Upper lobe of right lung (tissue), 1 donor: ENCODE measurements at regions not wholly inside any gene's neighbourhood (a gene's known extent, or its start where the extent isn't known, plus 50 kb on each side); places are given as distances from the start of the nearest gene placed in this dataset.

Source experiments
- ATAC-seq: fragments of 200-7000 bp; cut with Tn5 transposase; one replicate; pipeline ENCODE4 v1.9.1; 2020; ENCODE audit warnings: mild to moderate bottlenecking, moderate library complexity
- DNase-seq: peaks from one replicate; pipeline ENCODE4 v3.0.0-alpha.2; 2020
- H3K27ac ChIP-seq: fragments of 200-600 bp; one replicate; pipeline ENCODE4 v1.8.0; 2022
- H3K27me3 ChIP-seq: fragments of 200-600 bp; one replicate; pipeline ENCODE4 v1.8.0; 2022; ENCODE audit warnings: mild to moderate bottlenecking
- H3K36me3 ChIP-seq: fragments of 200-600 bp; one replicate; pipeline ENCODE4 v1.8.0; 2022
- H3K4me1 ChIP-seq: fragments of 200-600 bp; one replicate; pipeline ENCODE4 v1.8.0; 2022
- H3K4me3 ChIP-seq: fragments of 200-600 bp; one replicate; pipeline ENCODE4 v1.8.0; 2022; ENCODE audit warnings: mild to moderate bottlenecking
- H3K9me3 ChIP-seq: fragments of 200-600 bp; one replicate; pipeline ENCODE4 v1.8.0; 2022
- CTCF ChIP-seq: fragments of 200-600 bp; IDR thresholded peaks from one replicate; pipeline ENCODE4 v1.8.0; 2022; ENCODE audit warnings: antibody characterized with exemption
- intact Hi-C: fragments of 100-400 bp; cut with DNase I; formaldehyde crosslinking; loops from one replicate; pipeline ENCODE4 v1.11.0; 2022
- donor health status: DM: no; HTN: yes; CAD: no; lungs with severe emphysema.

- Histone ChIP-seq H3K27ac (no peak overlapping the region), H3K4me3 (no peak overlapping the region), H3K27me3 (no peaks in the 10 kb centered on the region), H3K4me1 (no peaks in the 10 kb centered on the region), H3K9me3 (no peaks in the 10 kb centered on the region), H3K36me3 (no peaks in the 10 kb centered on the region)
- no peak for DNase-seq
- ATAC-seq, result no peak
- intact Hi-C loops, result no loop called here
- no peak for TF ChIP-seq CTCF
These were observed 1024.8 kb downstream of the PLA2G4A start for GRCh38 chr1:187853505-187853904.

GRCh38 chr1:187854457-187854856 is 1025.7 kb downstream of the PLA2G4A start:
- Histone ChIP-seq H3K36me3 (no peaks in the 10 kb centered on the region), H3K4me1 (no peaks in the 10 kb centered on the region), H3K27ac (no peak overlapping the region), H3K4me3 (no peak overlapping the region), H3K9me3 (no peaks in the 10 kb centered on the region), H3K27me3 (no peaks in the 10 kb centered on the region)
- no peak for TF ChIP-seq CTCF
- DNase-seq (no peak), ATAC-seq (no peak)
- intact Hi-C loops, result no loop called here

DNA sequence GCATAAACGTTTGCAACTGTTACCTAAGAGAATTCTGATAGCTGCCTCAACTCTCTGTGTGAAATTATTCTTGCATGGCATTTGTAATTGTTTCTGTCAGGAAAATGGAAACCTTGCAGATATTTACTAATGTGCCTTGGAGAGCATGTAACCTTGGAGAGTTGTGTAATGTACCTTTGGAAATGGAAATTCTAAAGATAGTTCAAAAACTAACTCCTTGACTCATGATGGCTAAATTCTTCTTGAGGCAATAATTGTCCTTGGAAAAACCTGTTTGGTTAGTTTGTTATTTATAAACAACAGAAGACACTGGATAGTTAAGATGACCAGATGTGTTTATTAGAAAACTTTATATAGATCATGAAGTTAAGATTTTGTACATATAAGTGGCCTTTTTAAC is 1033.8 kb downstream of the PLA2G4A start:
- Histone ChIP-seq H3K4me1 (no peaks in the 10 kb centered on the region), H3K9me3 (no peaks in the 10 kb centered on the region), H3K36me3 (no peaks in the 10 kb centered on the region), H3K27ac (no peak overlapping the region), H3K4me3 (no peak overlapping the region), H3K27me3 (no peaks in the 10 kb centered on the region)
- no peak for TF ChIP-seq CTCF
- no peak for DNase-seq
- no peak for ATAC-seq
- intact Hi-C loops, result no loop called here

DNA sequence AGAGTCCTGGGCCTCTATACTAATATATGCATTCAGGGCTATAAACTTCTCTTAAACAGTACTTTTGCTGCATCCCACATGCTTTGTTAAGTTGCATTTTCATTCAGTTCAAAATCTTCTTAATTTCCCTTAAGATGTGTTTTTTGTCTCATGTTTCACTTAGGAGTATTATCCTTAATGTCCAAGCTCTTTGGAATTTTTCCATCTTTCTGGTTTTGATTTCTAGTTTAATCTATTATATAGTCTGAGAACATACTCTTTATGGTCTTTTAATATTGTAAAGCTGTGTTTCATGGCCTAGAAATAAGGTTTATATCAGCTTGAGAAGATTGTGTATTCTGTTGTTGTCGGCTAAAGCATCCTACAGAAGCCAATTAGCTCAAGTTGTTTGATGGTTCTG is 1041.8 kb downstream of the PLA2G4A start:
- DNase-seq (no peak), ATAC-seq (no peak)
- H3K4me3 ChIP-seq, result no peak overlapping the region
- intact Hi-C loops, result no loop called here
- H3K9me3 ChIP-seq, result no peaks in the 10 kb centered on the region
- H3K36me3 ChIP-seq, result no peaks in the 10 kb centered on the region
- no peak overlapping the region for H3K27ac ChIP-seq
- H3K27me3 ChIP-seq, result no peaks in the 10 kb centered on the region
- no peaks in the 10 kb centered on the region for H3K4me1 ChIP-seq
- no peak for TF ChIP-seq CTCF

GRCh38 chr1:187871177-187871845 is 1042.6 kb downstream of the PLA2G4A start:
- Histone ChIP-seq H3K4me1 (no peaks in the 10 kb centered on the region), H3K36me3 (no peaks in the 10 kb centered on the region), H3K4me3 (no peak overlapping the region), H3K27me3 (no peaks in the 10 kb centered on the region), H3K9me3 (no peaks in the 10 kb centered on the region), H3K27ac (no peak overlapping the region)
- DNase-seq (no peak), ATAC-seq (no peak)
- TF ChIP-seq CTCF, result no peak
- intact Hi-C loops, result no loop called here

DNA sequence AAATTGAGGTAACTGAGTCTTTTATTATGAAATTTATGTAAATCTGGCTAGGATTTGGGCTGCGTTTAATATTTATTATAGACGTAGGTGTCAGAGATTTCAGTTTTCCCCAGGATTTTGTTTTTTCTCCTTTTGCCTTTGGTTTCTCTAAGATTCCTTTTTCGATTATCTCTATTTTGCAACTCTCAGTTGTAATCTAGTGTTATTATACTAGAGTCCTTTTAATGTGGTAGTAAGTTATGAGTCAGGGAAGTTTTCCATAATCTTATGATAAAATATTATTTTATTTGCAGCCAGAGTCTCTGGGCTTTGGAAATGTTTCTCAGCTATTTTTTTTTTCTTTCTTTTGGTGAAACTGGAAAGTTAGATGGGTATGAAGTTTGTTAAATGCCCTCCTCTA is 1043.8 kb downstream of the PLA2G4A start:
- no peaks in the 10 kb centered on the region for H3K36me3 ChIP-seq
- H3K27me3 ChIP-seq, result no peaks in the 10 kb centered on the region
- intact Hi-C loops, result no loop called here
- no peak for ATAC-seq
- no peak overlapping the region for H3K4me3 ChIP-seq
- no peak for TF ChIP-seq CTCF
- DNase-seq, result no peak
- H3K9me3 ChIP-seq, result no peaks in the 10 kb centered on the region
- no peaks in the 10 kb centered on the region for H3K4me1 ChIP-seq
- H3K27ac ChIP-seq, result no peak overlapping the region
